GM12801 (cell line): ENCODE measurements at regions not wholly inside any gene's neighbourhood (a gene's known extent, or its start where the extent isn't known, plus 50 kb on each side); places are given as distances from the start of the nearest gene placed in this dataset.

Source experiments
- TF ChIP-seq, protein P1 (sequence below): IDR thresholded peaks from one replicate; pipeline ENCODE4 v1.5.1; 2011; ENCODE audit warnings: control low read depth; ENCODE audit not compliant: insufficient read length; ENCODE audit errors: extremely low read depth

DNA sequence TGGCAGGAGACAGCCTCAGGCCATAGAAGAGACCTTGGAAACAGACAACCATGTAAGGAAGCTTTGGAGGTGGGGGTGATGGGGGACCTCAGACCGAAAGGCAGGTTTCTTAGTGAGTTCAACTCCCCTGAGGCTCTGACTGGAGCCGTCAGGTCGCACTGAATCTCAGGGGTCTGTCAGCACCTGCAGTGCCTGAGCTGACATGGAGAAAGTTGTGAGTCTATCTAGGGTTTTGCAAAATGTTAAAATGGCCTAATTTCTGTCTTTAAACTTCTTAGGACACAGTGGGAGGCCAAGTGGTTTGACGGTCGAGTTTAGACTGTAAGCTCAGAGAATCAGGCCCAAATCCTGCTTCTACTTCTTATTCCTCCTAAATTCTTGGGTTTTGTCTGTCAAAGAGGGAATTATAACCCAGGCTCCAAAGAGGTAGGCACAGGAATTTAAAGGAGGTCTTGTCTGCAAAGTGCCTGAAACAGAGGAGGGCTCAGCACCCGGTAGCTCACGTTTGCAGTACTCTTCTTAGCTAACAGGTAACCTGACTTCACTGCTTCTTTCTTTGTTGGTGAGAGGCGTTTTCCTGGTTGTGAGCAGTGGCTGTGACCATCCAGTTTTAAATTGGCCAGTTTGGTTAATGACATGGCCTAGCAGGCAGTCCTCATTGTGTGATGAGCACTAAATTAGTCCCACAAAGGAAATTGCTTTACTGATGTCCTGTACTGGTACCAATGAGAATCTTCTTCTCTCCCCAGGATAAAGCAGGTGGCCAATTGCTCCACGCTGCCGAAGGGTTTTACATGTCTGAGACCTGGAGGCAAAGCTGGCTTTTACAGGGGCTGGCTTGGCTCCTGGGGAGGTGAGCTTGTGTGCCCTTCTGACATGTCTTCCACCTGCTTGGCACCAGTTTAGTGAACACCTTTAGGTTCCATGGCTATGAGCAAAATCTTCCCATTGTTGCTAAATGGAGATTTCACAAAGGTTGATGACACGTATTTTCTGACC, 95.7 kb downstream of the MYCN start:
- TF ChIP-seq, protein P1, sequence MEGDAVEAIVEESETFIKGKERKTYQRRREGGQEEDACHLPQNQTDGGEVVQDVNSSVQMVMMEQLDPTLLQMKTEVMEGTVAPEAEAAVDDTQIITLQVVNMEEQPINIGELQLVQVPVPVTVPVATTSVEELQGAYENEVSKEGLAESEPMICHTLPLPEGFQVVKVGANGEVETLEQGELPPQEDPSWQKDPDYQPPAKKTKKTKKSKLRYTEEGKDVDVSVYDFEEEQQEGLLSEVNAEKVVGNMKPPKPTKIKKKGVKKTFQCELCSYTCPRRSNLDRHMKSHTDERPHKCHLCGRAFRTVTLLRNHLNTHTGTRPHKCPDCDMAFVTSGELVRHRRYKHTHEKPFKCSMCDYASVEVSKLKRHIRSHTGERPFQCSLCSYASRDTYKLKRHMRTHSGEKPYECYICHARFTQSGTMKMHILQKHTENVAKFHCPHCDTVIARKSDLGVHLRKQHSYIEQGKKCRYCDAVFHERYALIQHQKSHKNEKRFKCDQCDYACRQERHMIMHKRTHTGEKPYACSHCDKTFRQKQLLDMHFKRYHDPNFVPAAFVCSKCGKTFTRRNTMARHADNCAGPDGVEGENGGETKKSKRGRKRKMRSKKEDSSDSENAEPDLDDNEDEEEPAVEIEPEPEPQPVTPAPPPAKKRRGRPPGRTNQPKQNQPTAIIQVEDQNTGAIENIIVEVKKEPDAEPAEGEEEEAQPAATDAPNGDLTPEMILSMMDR, result no peak

DNA sequence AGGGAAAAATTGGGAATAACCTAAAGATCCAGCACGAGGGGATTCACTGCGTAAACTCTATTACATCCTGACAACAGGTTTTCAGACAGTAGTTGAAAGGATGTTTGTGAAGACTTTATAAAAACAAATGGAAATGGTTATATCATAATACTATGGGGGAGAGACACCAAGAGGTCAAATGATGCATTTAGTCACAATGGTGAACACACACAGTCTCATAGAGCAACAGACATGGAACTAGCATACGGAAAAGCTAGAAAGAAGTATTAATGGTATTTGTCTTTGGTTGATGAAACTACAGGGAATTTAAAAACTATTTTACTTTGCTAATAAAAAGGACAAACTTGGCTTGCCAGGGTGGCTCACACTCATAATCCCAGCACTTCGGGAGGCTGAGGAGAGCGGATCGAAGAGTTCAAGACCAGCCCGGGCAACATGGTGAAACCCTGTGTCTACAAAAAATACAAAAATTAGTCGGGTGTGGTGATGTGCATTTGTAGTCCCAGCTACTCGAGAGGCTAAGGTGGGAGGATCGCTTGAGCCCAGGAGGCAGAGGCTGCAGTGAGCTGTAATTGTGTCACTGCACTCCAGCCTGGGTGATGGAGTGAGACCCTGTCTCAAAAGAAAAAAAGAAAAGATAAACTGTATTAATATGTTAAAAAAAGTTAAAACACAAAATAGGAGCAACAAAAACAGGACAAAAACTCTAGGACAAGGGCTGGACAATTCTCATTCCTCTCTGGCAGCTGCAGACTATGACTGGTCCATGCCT, 94.8 kb downstream of the MYCN start:
- TF ChIP-seq, protein P1, result no peak

DNA sequence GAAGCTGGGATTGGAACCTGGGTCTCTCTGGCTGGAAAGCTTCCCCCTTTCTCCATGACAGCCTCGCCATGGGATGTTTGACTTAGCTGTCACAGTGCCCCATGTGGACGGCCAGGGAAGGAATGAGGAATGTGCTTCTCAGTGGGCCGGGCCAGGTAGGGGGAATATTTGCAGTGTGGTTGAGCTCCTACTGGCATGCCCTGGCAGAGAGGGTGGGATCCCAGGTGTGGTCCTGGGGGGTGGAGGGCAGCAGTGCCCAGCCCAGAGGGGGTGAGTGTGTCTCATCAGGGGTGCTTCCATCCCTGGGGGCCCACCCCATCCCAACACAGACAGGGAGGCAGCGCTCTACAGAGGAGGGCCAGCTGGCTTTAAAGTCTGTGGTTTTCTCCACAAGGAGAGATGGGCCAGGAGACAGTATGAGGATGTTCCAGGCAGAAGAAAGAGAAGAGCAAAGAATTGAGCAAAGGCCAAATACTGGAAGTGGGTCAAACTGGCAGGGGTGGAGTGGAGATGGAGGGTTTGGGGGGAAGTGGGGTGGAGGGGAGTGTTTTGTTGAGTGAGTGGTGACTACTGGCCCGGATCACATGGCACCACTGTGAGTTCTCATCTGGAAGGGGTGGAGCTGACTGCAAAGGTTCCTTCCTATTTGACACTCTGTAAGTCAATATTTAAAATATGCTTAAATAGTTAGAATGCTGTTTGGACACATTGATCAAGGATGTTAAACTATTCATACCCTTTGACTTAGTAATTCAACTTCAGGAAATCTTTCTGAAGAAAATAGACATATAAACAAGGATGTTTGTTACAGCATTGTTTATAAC, 94.0 kb downstream of the MYCN start:
- TF ChIP-seq, protein P1, result no peak

GRCh38 chr2:16033032-16033293, 92.6 kb downstream of the MYCN start:
- TF ChIP-seq, protein P1, result no peak

DNA sequence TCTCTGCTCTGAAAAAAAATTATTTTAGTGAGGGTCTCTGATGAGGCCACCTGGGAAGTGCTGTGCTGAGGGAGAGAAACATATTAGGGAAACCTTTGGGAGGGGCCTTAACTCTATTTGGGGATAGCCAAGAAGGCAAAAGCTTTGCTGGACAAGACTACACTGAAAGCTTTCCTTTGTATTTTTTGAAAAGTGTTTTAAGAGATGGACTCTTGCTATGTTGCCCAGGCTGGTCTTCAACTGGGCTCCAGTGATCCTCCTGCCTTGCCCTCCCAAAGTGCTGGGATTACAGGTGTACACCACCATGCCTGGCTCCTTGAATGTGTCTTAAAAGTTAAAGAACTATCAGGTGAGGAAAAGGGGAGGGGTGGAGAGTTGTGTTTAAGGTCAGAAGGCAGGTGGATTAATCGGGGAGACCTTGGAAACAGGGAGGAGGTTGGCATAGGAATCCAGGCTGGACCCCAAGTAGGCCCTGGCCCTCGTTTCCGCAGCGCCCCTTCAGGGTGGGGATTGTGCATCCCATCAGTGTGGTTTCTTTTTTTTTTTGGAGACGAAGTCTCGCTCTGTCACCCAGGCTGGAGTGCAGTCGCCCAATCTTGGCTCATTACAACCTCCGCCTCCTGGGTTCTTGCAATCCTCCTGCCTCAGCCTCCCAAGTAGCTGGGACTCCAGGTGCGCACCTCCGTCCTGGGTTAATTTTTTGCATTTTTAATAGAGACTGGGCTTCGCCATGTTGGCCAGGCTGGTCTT, 92.1 kb downstream of the MYCN start:
- TF ChIP-seq, protein P1, result no peak

DNA sequence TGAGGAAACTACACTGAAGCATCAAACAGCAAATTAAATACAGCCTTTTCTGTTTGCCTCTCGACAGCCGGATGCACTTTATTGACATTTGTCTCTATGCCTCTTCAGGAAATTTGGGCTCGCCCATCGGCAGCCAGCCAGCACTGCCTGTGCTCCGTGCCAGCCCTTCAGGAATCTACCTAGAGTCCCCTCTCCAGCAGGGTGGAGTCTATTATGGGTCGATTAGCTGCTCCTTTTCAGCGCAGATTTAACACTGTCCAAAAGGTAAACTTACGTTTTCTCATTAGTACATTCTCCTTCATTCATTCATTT, 91.5 kb downstream of the MYCN start:
- TF ChIP-seq, protein P1, result no peak
